ENCODE measurements at regions not wholly inside any gene's neighbourhood (a gene's known extent, or its start where the extent isn't known, plus 50 kb on each side); places are given as distances from the start of the nearest gene placed in this dataset.

DNA sequence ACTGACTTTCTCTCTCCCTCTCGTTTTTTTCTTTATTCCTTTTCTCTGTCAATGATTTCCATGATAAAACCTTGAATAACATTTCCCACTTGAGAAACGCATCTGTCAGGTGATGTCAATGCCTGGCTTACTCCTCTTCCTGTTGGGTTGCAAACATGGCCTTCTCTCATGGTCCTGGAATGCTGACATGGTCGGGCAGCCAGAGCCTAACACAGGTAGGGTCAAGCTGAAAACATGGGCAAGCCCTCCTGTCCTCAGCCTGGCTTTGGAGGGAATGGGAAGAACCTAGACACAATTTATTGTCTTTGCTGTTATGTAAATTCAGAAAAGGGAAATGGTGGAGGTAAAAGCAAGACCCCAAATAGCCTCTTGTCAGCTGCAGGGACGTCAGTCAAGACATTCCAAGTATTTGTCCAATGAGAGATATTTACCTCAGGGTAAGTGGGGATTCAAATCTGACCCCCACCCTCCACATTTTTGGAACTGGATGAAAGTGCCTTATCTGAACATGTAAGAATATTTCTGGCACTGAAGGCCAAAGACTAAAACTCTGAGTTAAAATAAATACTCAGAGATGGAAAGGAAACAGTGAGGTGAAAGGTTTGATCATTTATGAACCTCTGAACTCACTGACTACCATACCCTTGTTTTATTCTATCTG is 473.8 kb downstream of the SPRY1 start:
- POLR2A ChIA-PET (ENCODE audit: partially characterized antibody), result no interaction called here
- peaks cover 0 to 4% (median 0%) of the 10 kb centered on the region in 8 donors for H3K9me3 Mint-ChIP-seq

DNA sequence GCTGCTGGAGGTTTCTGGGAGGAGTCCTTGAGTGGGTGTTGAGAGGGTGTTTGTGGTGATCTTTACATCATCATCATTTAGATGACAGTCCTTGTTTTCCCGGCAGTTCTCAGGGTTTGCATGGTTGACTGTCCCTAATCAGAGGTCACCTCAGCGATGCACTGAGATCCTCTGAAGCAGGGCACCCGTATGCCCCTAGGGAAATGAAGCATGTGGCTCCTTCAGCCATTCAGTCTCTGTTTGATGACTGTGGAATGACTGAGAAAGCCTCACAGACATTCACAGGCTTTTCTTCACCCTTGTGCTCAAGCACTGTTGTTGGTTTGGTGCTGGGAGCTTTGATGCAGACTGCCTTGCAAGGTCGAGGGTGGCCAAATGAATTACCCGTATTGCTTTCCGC is 474.7 kb downstream of the SPRY1 start:
- ChIA-PET POLR2A (ENCODE audit: partially characterized antibody) (no interaction called here), CTCF (ENCODE audit: partially characterized antibody) (no interaction called here)
- Histone ChIP-seq H3K4me3 (ENCODE audit: low read length in 2 of 2) (no peak overlapping the region), H3K36me3 (ENCODE audit: insufficient read depth, low read length) (no peaks in the 10 kb centered on the region), H3K27ac (ENCODE audit: low read depth, low read length) (no peak overlapping the region), H3K9me3 (ENCODE audit: control insufficient read depth in 1 of 2, low read length in 2 of 2) (no peaks in the 10 kb centered on the region), H3K27me3 (ENCODE audit: insufficient read depth, low read length) (no peaks in the 10 kb centered on the region), H3K4me1 (ENCODE audit: insufficient read depth, low read length) (no peaks in the 10 kb centered on the region)
- Mint-ChIP-seq H3K4me3 (no peak overlapping the region), H3K36me3 (no peaks in the 10 kb centered on the region), H3K4me1 (no peaks in the 10 kb centered on the region), H3K9me3 (peaks cover 0 to 4% (median 0%) of the 10 kb centered on the region in 8 donors), H3K27me3 (no peaks in the 10 kb centered on the region), H3K27ac (no peak overlapping the region)
- DNase-seq, result no peak
- intact Hi-C loops (cut with micrococcal nuclease), result no loop called here

More for the DNA sequence above, 473.8 kb downstream of the SPRY1 start:
- Histone ChIP-seq H3K4me1 (ENCODE audit: insufficient read depth, low read length) (no peaks in the 10 kb centered on the region), H3K4me3 (ENCODE audit: low read length in 2 of 2) (no peak overlapping the region), H3K9me3 (ENCODE audit: control insufficient read depth in 1 of 2, low read length in 2 of 2) (no peaks in the 10 kb centered on the region), H3K27me3 (ENCODE audit: insufficient read depth, low read length) (no peaks in the 10 kb centered on the region), H3K27ac (ENCODE audit: low read depth, low read length) (no peak overlapping the region), H3K36me3 (ENCODE audit: insufficient read depth, low read length) (no peaks in the 10 kb centered on the region)
- H3K4me1 Mint-ChIP-seq, result no peaks in the 10 kb centered on the region
- no peaks in the 10 kb centered on the region for H3K27me3 Mint-ChIP-seq
- CTCF ChIA-PET (ENCODE audit: partially characterized antibody), result no interaction called here
- DNase-seq, result no peak
- H3K36me3 Mint-ChIP-seq, result no peaks in the 10 kb centered on the region
- no peak overlapping the region for H3K27ac Mint-ChIP-seq
- H3K4me3 Mint-ChIP-seq, result no peak overlapping the region
- intact Hi-C loops (cut with micrococcal nuclease), result no loop called here

DNA sequence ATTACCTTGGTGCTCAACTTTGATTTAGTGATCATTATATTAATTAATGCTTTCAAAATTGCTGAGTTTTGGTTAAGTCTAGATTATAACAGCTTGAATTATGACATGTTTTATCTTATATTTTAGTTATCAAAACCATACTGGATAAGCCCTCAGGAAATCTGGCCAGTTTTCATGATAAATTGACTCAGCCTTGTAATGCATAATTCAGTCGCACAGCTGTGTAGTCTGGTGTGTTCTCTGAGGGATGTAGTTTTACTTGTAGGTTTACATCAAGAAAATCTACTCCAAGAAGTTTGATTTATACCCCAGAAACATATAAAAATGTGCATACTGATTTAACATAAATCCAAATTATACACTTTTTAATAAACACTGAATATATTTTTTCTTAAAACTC is 477.5 kb downstream of the SPRY1 start:
- Mint-ChIP-seq H3K27ac (no peak overlapping the region), H3K9me3 (peaks cover 0 to 3% (median 0%) of the 10 kb centered on the region in 8 donors), H3K4me3 (no peak overlapping the region), H3K27me3 (no peaks in the 10 kb centered on the region), H3K36me3 (no peaks in the 10 kb centered on the region), H3K4me1 (no peaks in the 10 kb centered on the region)
- no peaks in the 10 kb centered on the region for H3K27me3 ChIP-seq (ENCODE audit: insufficient read depth, low read length)
- no peaks in the 10 kb centered on the region for H3K4me1 ChIP-seq (ENCODE audit: insufficient read depth, low read length)
- H3K9me3 ChIP-seq (ENCODE audit: control insufficient read depth in 1 of 2, low read length in 2 of 2), result no peaks in the 10 kb centered on the region
- H3K4me3 ChIP-seq (ENCODE audit: low read length in 2 of 2), result no peak overlapping the region
- no peak overlapping the region for H3K27ac ChIP-seq (ENCODE audit: low read depth, low read length)
- ChIA-PET POLR2A (ENCODE audit: partially characterized antibody) (no interaction called here), CTCF (ENCODE audit: partially characterized antibody) (no interaction called here)
- intact Hi-C loops (cut with micrococcal nuclease), result no loop called here
- no peaks in the 10 kb centered on the region for H3K36me3 ChIP-seq (ENCODE audit: insufficient read depth, low read length)
- DNase-seq, result no peak

DNA sequence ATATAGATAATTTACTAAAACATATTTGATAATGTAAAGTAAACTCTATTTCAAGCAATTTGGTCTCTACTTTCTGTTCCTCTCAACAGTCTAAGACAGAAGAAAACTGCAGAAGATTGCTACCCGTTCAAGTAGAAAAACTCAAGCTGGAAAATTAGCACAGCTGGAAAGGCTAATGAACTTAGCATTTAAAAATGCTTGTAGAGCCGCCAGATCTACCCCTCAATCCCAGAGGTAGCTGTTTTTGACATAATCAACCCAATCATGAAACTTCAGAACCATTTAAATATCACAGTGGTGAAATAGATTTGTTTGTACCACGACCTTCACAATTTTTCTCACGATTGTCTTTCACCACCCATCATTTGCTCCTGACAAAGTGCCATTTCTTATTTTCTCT is 479.5 kb downstream of the SPRY1 start:
- ChIA-PET POLR2A (ENCODE audit: partially characterized antibody) (no interaction called here), CTCF (ENCODE audit: partially characterized antibody) (no interaction called here)
- intact Hi-C loops (cut with micrococcal nuclease), result no loop called here
- no peaks in the 10 kb centered on the region for H3K4me1 ChIP-seq (ENCODE audit: insufficient read depth, low read length)
- Mint-ChIP-seq H3K4me1 (no peaks in the 10 kb centered on the region), H3K9me3 (peaks cover 0 to 5% (median 0%) of the 10 kb centered on the region in 8 donors), H3K27me3 (no peaks in the 10 kb centered on the region), H3K36me3 (no peaks in the 10 kb centered on the region), H3K4me3 (no peak overlapping the region), H3K27ac (no peak overlapping the region)
- no peak overlapping the region for H3K4me3 ChIP-seq (ENCODE audit: low read length in 2 of 2)
- H3K27ac ChIP-seq (ENCODE audit: low read depth, low read length), result no peak overlapping the region
- H3K36me3 ChIP-seq (ENCODE audit: insufficient read depth, low read length), result no peaks in the 10 kb centered on the region
- no peak for DNase-seq
- no peaks in the 10 kb centered on the region for H3K9me3 ChIP-seq (ENCODE audit: control insufficient read depth in 1 of 2, low read length in 2 of 2)
- no peaks in the 10 kb centered on the region for H3K27me3 ChIP-seq (ENCODE audit: insufficient read depth, low read length)

DNA sequence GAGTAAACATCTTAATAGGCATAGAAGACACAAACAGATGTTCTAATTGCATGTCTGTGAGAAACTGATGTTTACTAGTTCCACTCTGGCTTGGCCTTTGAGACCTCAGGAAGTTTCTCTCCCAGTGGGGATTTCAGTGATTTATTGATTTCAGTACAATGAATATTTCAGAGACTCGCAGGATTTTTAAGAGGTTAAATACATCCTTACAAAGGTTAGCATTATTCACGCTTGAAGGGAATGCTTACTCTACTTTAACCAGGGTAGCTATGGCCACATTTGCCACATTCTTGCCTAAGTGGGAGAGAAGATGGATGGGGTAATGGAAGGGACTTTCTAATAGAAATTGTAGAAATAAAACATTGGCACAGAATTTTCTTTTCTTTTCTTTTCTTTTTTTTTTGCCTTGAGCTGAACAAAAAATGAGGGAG is 480.1 kb downstream of the SPRY1 start:
- no peak overlapping the region for H3K27ac ChIP-seq (ENCODE audit: low read depth, low read length)
- peaks cover 0 to 5% (median 0%) of the 10 kb centered on the region in 8 donors for H3K9me3 Mint-ChIP-seq
- no peaks in the 10 kb centered on the region for H3K27me3 Mint-ChIP-seq
- DNase-seq, result no peak
- CTCF ChIA-PET (ENCODE audit: partially characterized antibody), result no interaction called here
- POLR2A ChIA-PET (ENCODE audit: partially characterized antibody), result no interaction called here
- no peak overlapping the region for H3K4me3 Mint-ChIP-seq
- no peaks in the 10 kb centered on the region for H3K36me3 Mint-ChIP-seq
- H3K4me3 ChIP-seq (ENCODE audit: low read length in 2 of 2), result no peak overlapping the region
- H3K36me3 ChIP-seq (ENCODE audit: insufficient read depth, low read length), result no peaks in the 10 kb centered on the region
- H3K4me1 ChIP-seq (ENCODE audit: insufficient read depth, low read length), result no peaks in the 10 kb centered on the region
- H3K27ac Mint-ChIP-seq, result no peak overlapping the region
- intact Hi-C loops (cut with micrococcal nuclease), result no loop called here
- H3K4me1 Mint-ChIP-seq, result no peaks in the 10 kb centered on the region
- no peaks in the 10 kb centered on the region for H3K9me3 ChIP-seq (ENCODE audit: control insufficient read depth in 1 of 2, low read length in 2 of 2)
- no peaks in the 10 kb centered on the region for H3K27me3 ChIP-seq (ENCODE audit: insufficient read depth, low read length)

DNA sequence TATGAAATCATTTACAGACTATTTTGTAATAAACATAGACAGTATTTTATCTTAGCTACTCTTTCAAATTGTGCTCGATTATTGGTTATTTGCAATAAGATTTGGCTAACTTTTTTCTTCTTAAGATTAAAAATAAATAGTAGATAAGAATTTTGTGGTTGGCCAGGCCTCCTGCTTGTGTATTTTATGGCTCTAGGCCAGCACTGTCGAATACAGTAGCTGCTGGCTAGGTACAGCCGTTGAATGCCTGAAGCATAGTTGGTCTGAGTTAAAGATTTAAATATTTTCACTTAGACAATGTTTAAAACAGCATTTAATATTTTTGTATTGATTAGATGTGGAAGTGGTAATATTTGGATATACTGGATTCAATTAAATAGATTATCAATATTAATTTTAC is 481.0 kb downstream of the SPRY1 start:
- Mint-ChIP-seq H3K4me3 (no peak overlapping the region), H3K9me3 (peaks cover 0 to 5% (median 0%) of the 10 kb centered on the region in 8 donors), H3K27me3 (no peaks in the 10 kb centered on the region), H3K27ac (no peak overlapping the region), H3K4me1 (no peaks in the 10 kb centered on the region), H3K36me3 (no peaks in the 10 kb centered on the region)
- intact Hi-C loops (cut with micrococcal nuclease), result no loop called here
- CTCF ChIA-PET (ENCODE audit: partially characterized antibody), result no interaction called here
- no peak for DNase-seq
- H3K4me3 ChIP-seq (ENCODE audit: low read length in 2 of 2), result no peak overlapping the region
- H3K27me3 ChIP-seq (ENCODE audit: insufficient read depth, low read length), result no peaks in the 10 kb centered on the region
- H3K4me1 ChIP-seq (ENCODE audit: insufficient read depth, low read length), result no peaks in the 10 kb centered on the region
- no peaks in the 10 kb centered on the region for H3K9me3 ChIP-seq (ENCODE audit: control insufficient read depth in 1 of 2, low read length in 2 of 2)
- H3K27ac ChIP-seq (ENCODE audit: low read depth, low read length), result no peak overlapping the region
- POLR2A ChIA-PET (ENCODE audit: partially characterized antibody), result no interaction called here
- H3K36me3 ChIP-seq (ENCODE audit: insufficient read depth, low read length), result no peaks in the 10 kb centered on the region

DNA sequence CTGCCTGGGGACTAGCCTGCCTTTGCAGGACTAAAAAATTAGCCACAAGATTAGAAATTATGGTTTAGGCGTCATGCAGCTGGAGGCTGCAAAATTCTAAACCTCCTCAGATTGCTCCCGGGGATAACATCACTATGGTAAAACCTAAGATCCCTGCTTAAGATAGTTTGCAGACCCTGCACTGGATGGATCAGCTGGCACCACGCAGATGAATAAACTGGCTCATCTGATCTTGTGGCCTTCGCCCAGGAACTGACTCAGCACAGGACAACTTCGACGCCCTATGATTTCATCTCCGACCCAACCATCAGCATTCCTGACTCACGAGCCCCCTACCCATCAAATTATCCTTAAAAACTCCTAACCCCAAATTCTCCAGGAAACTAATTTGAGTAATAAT is 482.4 kb downstream of the SPRY1 start:
- Histone ChIP-seq H3K4me3 (ENCODE audit: low read length in 2 of 2) (no peak overlapping the region), H3K27me3 (ENCODE audit: insufficient read depth, low read length) (no peaks in the 10 kb centered on the region), H3K27ac (ENCODE audit: low read depth, low read length) (no peak overlapping the region), H3K9me3 (ENCODE audit: control insufficient read depth in 1 of 2, low read length in 2 of 2) (no peaks in the 10 kb centered on the region), H3K4me1 (ENCODE audit: insufficient read depth, low read length) (no peaks in the 10 kb centered on the region), H3K36me3 (ENCODE audit: insufficient read depth, low read length) (no peaks in the 10 kb centered on the region)
- H3K27me3 Mint-ChIP-seq, result no peaks in the 10 kb centered on the region
- no peaks in the 10 kb centered on the region for H3K4me1 Mint-ChIP-seq
- intact Hi-C loops (cut with micrococcal nuclease), result no loop called here
- DNase-seq, result no peak
- H3K27ac Mint-ChIP-seq, result no peak overlapping the region
- ChIA-PET CTCF (ENCODE audit: partially characterized antibody) (no interaction called here), POLR2A (ENCODE audit: partially characterized antibody) (no interaction called here)
- no peaks in the 10 kb centered on the region for H3K36me3 Mint-ChIP-seq
- no peak overlapping the region for H3K4me3 Mint-ChIP-seq
- peaks cover 0 to 5% (median 0%) of the 10 kb centered on the region in 8 donors for H3K9me3 Mint-ChIP-seq

DNA sequence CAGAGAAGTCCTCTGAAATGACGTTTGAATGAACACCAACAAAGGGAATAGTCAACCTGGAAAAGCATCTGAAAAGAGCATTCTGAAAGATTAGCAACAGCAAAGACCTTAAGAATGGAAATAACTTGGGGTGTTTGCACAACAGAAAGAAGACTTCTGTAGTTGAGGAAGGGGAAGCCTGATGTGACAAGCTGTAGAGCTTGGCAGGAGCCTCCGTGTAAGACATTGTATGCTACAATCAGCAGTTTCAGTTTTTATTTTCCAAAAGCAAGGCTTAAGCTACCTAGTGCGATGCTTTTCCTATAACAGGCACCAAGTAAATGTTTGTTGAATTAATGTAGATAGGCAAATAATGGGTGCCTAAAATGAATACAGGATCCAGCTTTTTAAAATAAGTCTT is 484.0 kb downstream of the SPRY1 start:
- H3K4me3 ChIP-seq (ENCODE audit: low read length in 2 of 2), result no peak overlapping the region
- CTCF ChIA-PET (ENCODE audit: partially characterized antibody), result no interaction called here
- POLR2A ChIA-PET (ENCODE audit: partially characterized antibody), result no interaction called here

More for the DNA sequence above, 484.0 kb downstream of the SPRY1 start:
- Mint-ChIP-seq H3K4me1 (no peaks in the 10 kb centered on the region), H3K27me3 (no peaks in the 10 kb centered on the region), H3K36me3 (no peaks in the 10 kb centered on the region), H3K9me3 (peaks cover 0 to 9% (median 0%) of the 10 kb centered on the region in 8 donors), H3K27ac (no peak overlapping the region), H3K4me3 (no peak overlapping the region)
- H3K36me3 ChIP-seq (ENCODE audit: insufficient read depth, low read length), result no peaks in the 10 kb centered on the region
- H3K27ac ChIP-seq (ENCODE audit: low read depth, low read length), result no peak overlapping the region
- intact Hi-C loops (cut with micrococcal nuclease), result no loop called here
- H3K27me3 ChIP-seq (ENCODE audit: insufficient read depth, low read length), result no peaks in the 10 kb centered on the region
- DNase-seq, result no peak
- no peaks in the 10 kb centered on the region for H3K9me3 ChIP-seq (ENCODE audit: control insufficient read depth in 1 of 2, low read length in 2 of 2)
- no peaks in the 10 kb centered on the region for H3K4me1 ChIP-seq (ENCODE audit: insufficient read depth, low read length)
